ENCODE measurements at regions not wholly inside any gene's neighbourhood (a gene's known extent, or its start where the extent isn't known, plus 50 kb on each side); places are given as distances from the start of the nearest gene placed in this dataset.
A peak's percentile ranks its signal among the peaks of the same experiment; 100 is the strongest.

- H3K27me3 ChIP-seq: no peaks in the 10 kb centered on the region
- H3K9me3 ChIP-seq: no peaks in the 10 kb centered on the region
- DNase-seq: no peak
- no peak for ATAC-seq (ENCODE audit: low FRiP score in 2 of 2)
- H3K4me1 ChIP-seq: no peaks in the 10 kb centered on the region
- H3K27ac ChIP-seq: no peak overlapping the region
- WGBS, 2 donors: 66 to 72% methylated on average over 2 of the region's 2 CpGs
- TF ChIP-seq CTCF (IDR thresholded peaks at IDR 0.05) (no peak), POLR2AphosphoS5 (IDR thresholded peaks at IDR 0.05) (no peak), EP300 (IDR thresholded peaks at IDR 0.05) (no peak), POLR2A (IDR thresholded peaks at IDR 0.05) (no peak)
- no peaks in the 10 kb centered on the region for H3K36me3 ChIP-seq
- no peak overlapping the region for H3K4me3 ChIP-seq
Measured at GRCh38 chr4:22906045-22906444, 213.3 kb downstream of the GBA3 start.

GRCh38 chr4:22903913-22904312 lies 211.2 kb downstream of the GBA3 start:
- Histone ChIP-seq H3K9me3 (no peaks in the 10 kb centered on the region), H3K36me3 (no peaks in the 10 kb centered on the region), H3K27me3 (no peaks in the 10 kb centered on the region), H3K4me3 (no peak overlapping the region), H3K27ac (no peak overlapping the region), H3K4me1 (no peaks in the 10 kb centered on the region)
- ATAC-seq (ENCODE audit: low FRiP score in 2 of 2): no peak
- 22 to 25% methylated on average over 3 of the region's 3 CpGs for WGBS, 2 donors
- TF ChIP-seq POLR2AphosphoS5 (IDR thresholded peaks at IDR 0.05) (no peak), POLR2A (IDR thresholded peaks at IDR 0.05) (no peak), EP300 (IDR thresholded peaks at IDR 0.05) (no peak), CTCF (IDR thresholded peaks at IDR 0.05) (no peak)
- no peak for DNase-seq

DNA sequence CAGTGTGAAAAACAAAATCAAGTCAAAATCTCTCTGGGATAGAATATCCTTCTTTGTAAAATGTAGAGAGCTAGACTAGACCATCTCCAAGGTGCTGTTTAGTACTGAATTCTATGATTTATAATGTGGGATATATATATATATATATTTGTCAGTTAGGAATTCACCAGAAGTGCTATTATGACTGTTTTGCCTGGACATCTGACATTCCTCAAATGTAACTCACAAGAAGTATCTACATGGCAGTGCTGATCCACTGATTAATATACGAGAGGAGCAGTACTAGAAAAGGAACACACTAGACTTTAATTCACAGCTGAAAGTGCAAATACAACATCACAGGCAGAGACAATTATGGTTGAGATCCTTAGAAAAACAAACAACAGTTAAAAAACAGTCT lies 208.9 kb downstream of the GBA3 start:
- Histone ChIP-seq H3K9me3 (no peaks in the 10 kb centered on the region), H3K27ac (no peak overlapping the region), H3K4me3 (no peak overlapping the region), H3K4me1 (no peaks in the 10 kb centered on the region), H3K36me3 (no peaks in the 10 kb centered on the region), H3K27me3 (no peaks in the 10 kb centered on the region)
- no peak for DNase-seq
- no peak for ATAC-seq (ENCODE audit: low FRiP score in 2 of 2)
- WGBS, 2 donors: 60% methylated on average over 1 of the region's 1 CpG
- no peak for TF ChIP-seq POLR2A (IDR thresholded peaks at IDR 0.05)
- no peak for TF ChIP-seq CTCF (IDR thresholded peaks at IDR 0.05)
- no peak for TF ChIP-seq EP300 (IDR thresholded peaks at IDR 0.05)
- TF ChIP-seq POLR2AphosphoS5 (IDR thresholded peaks at IDR 0.05): no peak

- no peak for ATAC-seq (ENCODE audit: low FRiP score in 2 of 2)
- Histone ChIP-seq H3K4me3 (no peak overlapping the region), H3K27me3 (no peaks in the 10 kb centered on the region), H3K9me3 (no peaks in the 10 kb centered on the region), H3K36me3 (no peaks in the 10 kb centered on the region), H3K27ac (no peak overlapping the region), H3K4me1 (no peaks in the 10 kb centered on the region)
- WGBS, 2 donors: 60 to 66% methylated on average over 2 of the region's 2 CpGs
- no peak for DNase-seq
- TF ChIP-seq EP300 (IDR thresholded peaks at IDR 0.05) (no peak), POLR2A (IDR thresholded peaks at IDR 0.05) (no peak), POLR2AphosphoS5 (IDR thresholded peaks at IDR 0.05) (no peak), CTCF (IDR thresholded peaks at IDR 0.05) (no peak)
Measured at GRCh38 chr4:22900876-22901275, 208.1 kb downstream of the GBA3 start.

DNA sequence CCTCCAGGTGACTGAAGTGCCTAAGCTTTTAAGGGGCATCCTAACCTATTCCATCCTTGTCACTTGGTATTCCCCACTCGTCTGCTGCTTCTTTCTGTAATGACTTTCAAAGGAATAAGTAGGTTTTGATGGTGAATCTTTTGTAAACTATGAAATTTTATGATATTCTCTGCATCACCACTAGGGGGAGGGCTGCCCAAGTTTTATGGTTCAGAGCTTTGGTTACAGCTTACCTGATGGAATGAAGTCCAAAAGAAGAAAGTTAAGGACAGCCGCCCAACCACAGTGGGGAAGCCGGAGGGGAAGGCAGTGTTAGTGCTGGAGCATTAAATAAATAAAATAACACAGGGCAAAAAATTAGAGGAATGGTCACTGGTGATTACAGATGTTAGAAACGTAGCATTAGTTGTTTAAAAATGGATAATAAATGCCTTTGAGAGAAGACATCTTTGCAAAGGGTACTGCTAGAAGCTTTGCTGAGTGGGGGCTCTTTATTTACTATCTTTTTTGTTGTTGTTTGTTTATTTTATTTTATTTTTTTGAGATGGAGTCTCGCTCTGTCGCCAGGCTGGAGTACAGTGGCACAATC lies 204.9 kb downstream of the GBA3 start:
- Histone ChIP-seq H3K4me3 (no peak overlapping the region), H3K9me3 (no peaks in the 10 kb centered on the region), H3K4me1 (no peaks in the 10 kb centered on the region), H3K27ac (no peak overlapping the region), H3K27me3 (no peaks in the 10 kb centered on the region), H3K36me3 (no peaks in the 10 kb centered on the region)
- DNase-seq: no peak
- TF ChIP-seq EP300 (IDR thresholded peaks at IDR 0.05) (no peak), POLR2AphosphoS5 (IDR thresholded peaks at IDR 0.05) (no peak), POLR2A (IDR thresholded peaks at IDR 0.05) (no peak), CTCF (IDR thresholded peaks at IDR 0.05) (peak in 5 of 6 experiments; percentile 23 to 57 (median 45))
- no peak for ATAC-seq (ENCODE audit: low FRiP score in 2 of 2)
- WGBS, 2 donors: 54 to 57% methylated on average over 6 of the region's 6 CpGs
